Vagina (tissue), 2 donors: ENCODE measurements at regions not wholly inside any gene's neighbourhood (a gene's known extent, or its start where the extent isn't known, plus 50 kb on each side); places are given as distances from the start of the nearest gene placed in this dataset.

Experiments used
- POLR2A ChIP-seq, 2 donors: fragments of 450-650 bp; IDR thresholded peaks; one replicate each; pipeline ENCODE4 v1.6.1; 2017; ENCODE audit warnings: antibody characterized with exemption in 2 of 2, mild to moderate bottlenecking in 2 of 2, moderate library complexity in 2 of 2
- TF ChIP-seq, protein P1 (sequence below), 3 experiments: fragments of 450-650 bp in 2 of 3; fragments of 200-600 bp in 1 of 3; sonication (generic) in 1 of 3; IDR thresholded peaks; one replicate each; pipeline ENCODE4 v1.5.1; 2017 to 2019; ENCODE audit warnings: antibody characterized with exemption in 3 of 3, mild to moderate bottlenecking in 2 of 3, moderate library complexity in 2 of 3

DNA sequence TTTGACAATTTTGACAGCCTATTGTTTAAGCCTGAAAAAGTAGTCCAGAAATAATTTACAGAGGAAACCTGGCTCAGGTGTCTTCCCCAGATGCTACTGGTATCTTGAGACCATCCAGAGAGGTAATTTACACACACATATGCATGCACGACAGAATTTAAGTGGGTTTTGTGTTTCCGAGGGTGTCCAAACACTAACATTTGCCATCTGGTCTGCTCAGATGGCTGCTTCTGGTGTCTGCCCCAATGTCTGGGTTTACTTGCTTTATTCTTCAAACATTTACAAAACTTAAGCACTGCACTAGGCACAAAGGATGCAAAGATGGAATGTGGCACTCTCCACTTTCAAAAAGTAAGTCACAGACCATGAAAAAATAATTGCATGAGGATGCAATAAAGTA lies 226.6 kb upstream of the EGLN3 start:
- no peak for TF ChIP-seq POLR2A (IDR thresholded peaks at IDR 0.05)
- TF ChIP-seq, protein P1, sequence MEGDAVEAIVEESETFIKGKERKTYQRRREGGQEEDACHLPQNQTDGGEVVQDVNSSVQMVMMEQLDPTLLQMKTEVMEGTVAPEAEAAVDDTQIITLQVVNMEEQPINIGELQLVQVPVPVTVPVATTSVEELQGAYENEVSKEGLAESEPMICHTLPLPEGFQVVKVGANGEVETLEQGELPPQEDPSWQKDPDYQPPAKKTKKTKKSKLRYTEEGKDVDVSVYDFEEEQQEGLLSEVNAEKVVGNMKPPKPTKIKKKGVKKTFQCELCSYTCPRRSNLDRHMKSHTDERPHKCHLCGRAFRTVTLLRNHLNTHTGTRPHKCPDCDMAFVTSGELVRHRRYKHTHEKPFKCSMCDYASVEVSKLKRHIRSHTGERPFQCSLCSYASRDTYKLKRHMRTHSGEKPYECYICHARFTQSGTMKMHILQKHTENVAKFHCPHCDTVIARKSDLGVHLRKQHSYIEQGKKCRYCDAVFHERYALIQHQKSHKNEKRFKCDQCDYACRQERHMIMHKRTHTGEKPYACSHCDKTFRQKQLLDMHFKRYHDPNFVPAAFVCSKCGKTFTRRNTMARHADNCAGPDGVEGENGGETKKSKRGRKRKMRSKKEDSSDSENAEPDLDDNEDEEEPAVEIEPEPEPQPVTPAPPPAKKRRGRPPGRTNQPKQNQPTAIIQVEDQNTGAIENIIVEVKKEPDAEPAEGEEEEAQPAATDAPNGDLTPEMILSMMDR (IDR thresholded peaks at IDR 0.05): no peak
